ENCODE measurements at regions not wholly inside any gene's neighbourhood (a gene's known extent, or its start where the extent isn't known, plus 50 kb on each side); places are given as distances from the start of the nearest gene placed in this dataset.
"Not testable (repeated sequence)": the region's sequence is repeated elsewhere in the genome, so short reads cannot be mapped to it uniquely, and the experiment has no call there.

DNA sequence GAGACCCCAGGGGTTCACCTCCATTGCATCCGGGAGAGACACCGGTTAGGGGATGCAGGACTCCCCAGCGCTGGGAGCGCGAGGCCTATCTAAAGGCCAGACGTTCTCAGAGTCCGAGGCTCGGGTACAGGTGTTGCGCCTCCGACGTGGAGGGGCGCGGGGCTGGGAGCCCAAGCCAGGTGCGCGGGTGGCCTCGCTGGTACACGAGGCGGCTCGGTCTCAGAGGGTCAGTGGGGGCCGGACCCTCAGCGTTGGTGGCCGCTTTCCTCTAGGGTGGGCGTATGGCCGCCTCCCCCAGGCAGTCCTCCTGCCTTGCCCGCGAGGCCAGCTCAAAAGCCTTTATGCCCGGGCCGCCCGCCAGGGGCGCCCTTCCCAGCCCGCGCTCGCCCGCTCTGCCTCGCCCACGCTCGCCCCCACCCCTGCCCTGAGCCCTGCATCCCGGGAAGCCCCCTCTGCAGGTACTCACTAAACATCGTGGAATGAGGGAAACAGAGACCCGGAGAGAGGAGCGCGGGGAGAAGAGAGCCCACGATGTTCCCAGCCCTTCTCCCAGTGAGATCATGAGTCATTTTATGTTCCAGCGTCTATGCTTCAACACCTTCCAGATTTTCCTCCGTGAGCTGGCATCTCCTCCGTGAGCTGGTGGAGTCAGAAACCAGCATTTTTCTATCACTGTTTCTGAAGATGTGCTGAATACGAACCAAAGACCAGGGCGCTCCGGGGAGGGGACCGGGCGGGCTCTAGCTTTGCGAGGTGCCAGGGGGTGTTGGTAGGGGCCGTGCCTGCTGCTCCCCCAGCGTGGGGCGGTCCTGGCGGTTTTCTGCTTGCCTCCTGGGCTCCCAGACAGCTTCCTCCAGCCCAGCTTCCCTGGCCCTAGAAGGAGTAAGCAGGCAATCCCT is 73.8 kb downstream of the DIO3 start:
- DNase-seq (ENCODE audit: low read depth), result no peak

- DNase-seq (ENCODE audit: low read depth), result peak; percentile 82
Observed at GRCh38 chr14:101635749-101636560, 74.7 kb downstream of the DIO3 start.

GRCh38 chr14:101639241-101639833 is 78.0 kb downstream of the DIO3 start:
- DNase-seq (ENCODE audit: low read depth), result no peak

DNA sequence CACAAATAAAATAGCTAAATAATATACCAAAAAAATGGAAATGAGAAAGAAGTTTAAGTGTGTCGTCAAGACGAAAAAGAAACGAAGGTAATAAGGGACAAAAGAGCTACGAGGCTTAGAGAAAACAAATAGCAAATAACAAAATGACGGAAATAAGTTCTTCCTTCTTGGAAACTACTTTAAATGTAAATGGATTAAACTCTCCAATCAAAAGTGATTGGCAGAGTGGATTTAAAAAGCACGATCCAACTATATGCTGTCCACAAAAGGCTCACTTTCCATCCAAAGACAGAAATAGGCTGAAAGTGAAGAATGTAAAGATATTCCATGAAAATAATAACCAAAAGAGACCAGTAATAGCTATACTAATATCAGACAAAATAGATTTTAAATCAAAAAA is 82.4 kb downstream of the DIO3 start:
- no peak for DNase-seq (ENCODE audit: low read depth)

DNA sequence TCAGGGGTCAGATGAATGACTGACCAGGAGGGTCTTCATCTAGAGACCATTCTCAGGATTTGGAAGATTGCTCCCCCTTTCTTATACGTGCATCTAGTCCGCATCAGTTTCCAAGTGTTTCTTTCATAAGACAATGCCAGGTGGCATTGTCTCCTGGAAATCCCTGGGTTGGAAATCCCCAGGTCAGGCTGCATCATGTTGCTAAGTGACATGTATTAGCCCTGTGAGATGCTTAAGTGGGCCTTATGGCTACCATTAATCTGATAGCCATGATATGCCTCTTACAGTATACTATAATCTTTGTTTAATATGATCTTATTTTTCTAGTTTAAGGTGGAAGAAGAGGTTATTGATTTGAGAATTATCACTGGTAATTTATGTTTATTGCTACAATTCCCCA is 92.8 kb downstream of the DIO3 start:
- no peak for DNase-seq (ENCODE audit: low read depth)

- no peak for DNase-seq (ENCODE audit: low read depth)
Observed at GRCh38 chr14:101657372-101657771, 96.1 kb downstream of the DIO3 start.

- DNase-seq (ENCODE audit: low read depth), result peak; percentile 27
Observed at GRCh38 chr14:101665478-101666078, 95.9 kb upstream of the PPP2R5C start.

- no peak for DNase-seq (ENCODE audit: low read depth)
Observed at GRCh38 chr14:101666264-101666663, 95.2 kb upstream of the PPP2R5C start.

GRCh38 chr14:101669629-101670028 is 91.9 kb upstream of the PPP2R5C start:
- DNase-seq (ENCODE audit: low read depth), result no peak

- no peak for DNase-seq (ENCODE audit: low read depth)
Observed at GRCh38 chr14:101673873-101674272, 87.6 kb upstream of the PPP2R5C start.

DNA sequence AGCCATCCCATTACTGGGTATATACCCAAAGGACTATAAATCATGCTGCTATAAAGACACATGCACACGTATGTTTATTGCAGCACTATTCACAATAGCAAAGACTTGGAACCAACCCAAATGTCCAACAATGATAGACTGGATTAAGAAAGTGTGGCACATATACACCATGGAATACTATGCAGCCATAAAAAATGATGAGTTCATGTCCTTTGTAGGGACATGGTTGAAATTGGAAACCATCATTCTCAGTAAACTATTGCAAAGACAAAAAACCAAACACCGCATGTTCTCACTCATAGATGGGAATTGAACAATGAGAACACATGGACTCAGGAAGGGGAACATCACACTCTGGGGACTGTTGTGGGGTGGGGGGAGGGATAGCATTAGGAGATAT is 85.7 kb upstream of the PPP2R5C start:
- not testable (repeated sequence) for DNase-seq (ENCODE audit: low read depth)

DNA sequence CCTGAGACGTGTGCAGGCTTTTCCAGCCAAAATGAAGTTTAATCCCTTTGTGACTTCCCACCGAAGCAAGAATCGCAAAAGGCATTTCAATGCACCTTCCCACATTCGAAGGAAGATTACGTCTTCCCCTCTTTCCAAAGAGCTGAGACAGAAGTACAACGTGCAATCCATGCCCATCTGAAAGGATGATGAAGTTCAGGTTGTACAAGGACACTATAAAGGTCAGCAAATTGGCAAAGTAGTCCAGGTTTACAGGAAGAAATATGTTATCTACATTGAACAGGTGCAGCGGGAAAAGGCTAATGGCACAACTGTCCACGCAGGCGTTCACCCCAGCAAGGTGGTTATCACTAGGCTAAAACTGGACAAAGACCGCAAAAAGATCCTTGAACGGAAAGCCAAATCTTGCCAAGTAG is 83.6 kb upstream of the PPP2R5C start:
- not testable (repeated sequence) for DNase-seq (ENCODE audit: low read depth)

GRCh38 chr14:101681795-101682194 is 79.7 kb upstream of the PPP2R5C start:
- no peak for DNase-seq (ENCODE audit: low read depth)

GRCh38 chr14:101683365-101683764 is 78.1 kb upstream of the PPP2R5C start:
- no peak for DNase-seq (ENCODE audit: low read depth)

GRCh38 chr14:101687756-101688546 is 73.6 kb upstream of the PPP2R5C start:
- no peak for DNase-seq (ENCODE audit: low read depth)

DNA sequence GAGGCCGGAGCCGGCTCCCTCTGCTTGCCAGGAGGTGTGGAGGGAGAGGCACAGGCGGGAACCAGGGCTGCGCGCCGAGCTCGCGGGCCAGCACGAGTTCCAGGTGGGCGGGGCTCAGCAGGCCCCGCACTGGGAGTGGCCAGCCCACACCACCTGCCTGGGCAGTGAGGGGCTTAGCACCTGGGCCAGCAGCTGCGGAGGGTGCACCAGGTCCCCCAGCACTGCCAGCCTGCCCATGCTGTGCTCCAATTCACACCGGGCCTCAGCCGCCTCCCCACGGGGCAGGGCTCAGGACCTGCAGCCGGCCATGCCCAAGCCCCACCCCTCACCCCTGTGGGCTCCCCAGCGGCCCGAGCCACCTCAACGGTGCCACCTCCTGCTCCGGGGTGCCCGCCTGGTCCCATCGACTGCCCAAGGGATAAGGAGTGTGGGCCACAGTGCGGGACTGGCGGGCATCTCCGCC is 72.4 kb upstream of the PPP2R5C start:
- DNase-seq (ENCODE audit: low read depth), result no peak

DNA sequence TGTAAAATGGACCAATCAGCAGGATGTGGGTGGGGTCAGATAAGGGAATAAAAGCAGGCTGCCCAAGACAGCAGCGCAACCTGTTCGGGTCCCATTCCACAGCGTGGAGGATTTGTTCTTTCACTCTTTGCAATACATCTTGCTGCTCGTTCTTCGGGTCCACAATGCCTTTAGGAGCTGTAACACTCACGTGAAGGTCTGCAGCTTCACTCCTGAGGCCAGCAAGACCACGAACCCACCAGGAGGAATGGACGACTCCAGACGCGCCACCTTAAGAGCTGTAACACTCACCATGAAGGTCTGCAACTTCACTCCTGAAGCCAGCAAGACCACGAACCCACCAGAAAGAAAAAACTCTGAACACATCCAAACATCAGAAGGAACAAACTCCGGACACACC is 71.5 kb upstream of the PPP2R5C start:
- not testable (repeated sequence) for DNase-seq (ENCODE audit: low read depth)

DNA sequence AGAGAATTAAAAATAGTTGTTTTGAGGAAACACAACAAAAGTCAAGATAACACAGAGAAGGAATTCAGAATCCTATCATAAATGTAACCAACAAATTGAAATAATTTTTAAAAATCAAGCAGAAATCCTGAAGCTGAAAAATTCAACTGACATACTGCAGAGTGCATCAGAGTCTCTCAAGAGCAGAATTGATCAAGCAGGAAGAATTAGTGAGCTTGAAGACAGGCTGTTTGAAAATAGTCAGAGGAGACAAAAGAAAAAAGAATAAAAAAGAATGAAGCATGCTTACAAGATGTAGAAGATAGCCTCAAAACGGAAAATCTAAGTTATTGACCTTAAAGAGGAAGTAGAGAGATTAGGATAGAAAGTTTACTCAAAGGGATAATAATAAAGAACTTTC is 65.8 kb upstream of the PPP2R5C start:
- DNase-seq (ENCODE audit: low read depth), result no peak

GRCh38 chr14:101704140-101704539 is 57.4 kb upstream of the PPP2R5C start:
- no peak for DNase-seq (ENCODE audit: low read depth)

GRCh38 chr14:101705733-101706508 is 55.6 kb upstream of the PPP2R5C start:
- no peak for DNase-seq (ENCODE audit: low read depth)

Data from myocyte (in vitro differentiated cells).